Activated CD4-positive, alpha-beta T cell treated with anti-CD3 and anti-CD28 coated beads, Interleukin-2, amount 10 ng/mL, durations not matched to agents 7 days and 5 days (primary cell): ENCODE measurements at regions not wholly inside any gene's neighbourhood (a gene's known extent, or its start where the extent isn't known, plus 50 kb on each side); places are given as distances from the start of the nearest gene placed in this dataset.

Experiments
- CTCF ChIA-PET: fragments of 350-600 bp; sonication (Branson Sonifier 250); formaldehyde crosslinking; loops from one replicate; lab custom pipeline; 2021; ENCODE audit warnings: antibody characterized with exemption; lab: Charles Lee
- POLR2A ChIA-PET: fragments of 350-600 bp; sonication (Branson Sonifier 250); formaldehyde crosslinking; loops from one replicate; lab custom pipeline; 2021; ENCODE audit warnings: antibody characterized with exemption; lab: Charles Lee
- DNase-seq: peaks from one replicate; pipeline ENCODE4 v3.0.0-alpha.2; 2020
- H3K27ac Mint-ChIP-seq: one replicate; pipeline ENCODE4 v1.8.0; 2021; ENCODE audit warnings: mild to moderate bottlenecking, moderate library complexity, mixed read lengths
- H3K27me3 Mint-ChIP-seq: one replicate; pipeline ENCODE4 v1.8.0; 2021; ENCODE audit warnings: mixed read lengths
- H3K36me3 Mint-ChIP-seq: one replicate; pipeline ENCODE4 v1.8.0; 2021; ENCODE audit warnings: low read depth, mixed read lengths
- H3K4me1 Mint-ChIP-seq: one replicate; pipeline ENCODE4 v1.8.0; 2021; ENCODE audit warnings: mixed read lengths
- H3K4me3 Mint-ChIP-seq: one replicate; pipeline ENCODE4 v1.8.0; 2021; ENCODE audit warnings: mild to moderate bottlenecking, moderate library complexity, mixed read lengths
- H3K9me3 Mint-ChIP-seq: one replicate; pipeline ENCODE4 v1.8.0; 2021; ENCODE audit warnings: mixed read lengths

DNA sequence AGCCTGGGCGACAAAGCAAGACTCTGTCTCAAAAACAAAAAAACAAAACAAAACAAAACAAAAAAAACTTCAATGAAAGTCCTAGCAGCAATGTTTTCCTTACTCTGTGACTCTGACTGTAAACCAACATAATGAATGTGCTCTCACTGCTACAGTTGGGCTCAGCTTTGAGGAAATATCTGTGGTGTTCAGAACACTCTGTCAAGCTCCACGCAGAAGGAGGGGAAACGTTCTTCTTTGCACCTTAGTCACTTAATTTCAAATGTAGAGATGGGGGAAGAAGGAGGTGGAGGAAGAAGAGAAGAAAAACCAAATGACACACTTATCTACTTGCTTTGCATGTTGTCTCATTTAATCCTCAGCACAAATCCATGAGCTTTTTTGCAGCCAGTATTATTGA, 107.1 kb upstream of the UBE3A start:
- no peak for DNase-seq
- no peaks in the 10 kb centered on the region for H3K9me3 Mint-ChIP-seq
- POLR2A ChIA-PET, result no interaction called here
- H3K27me3 Mint-ChIP-seq, result no peaks in the 10 kb centered on the region
- CTCF ChIA-PET, result no interaction called here
- H3K4me1 Mint-ChIP-seq, result no peaks in the 10 kb centered on the region
- H3K27ac Mint-ChIP-seq, result no peak overlapping the region
- no peaks in the 10 kb centered on the region for H3K36me3 Mint-ChIP-seq
- H3K4me3 Mint-ChIP-seq, result no peak overlapping the region

- ChIA-PET POLR2A (no interaction called here), CTCF (no interaction called here)
- no peak for DNase-seq
- Mint-ChIP-seq H3K4me3 (no peak overlapping the region), H3K36me3 (no peaks in the 10 kb centered on the region), H3K4me1 (no peaks in the 10 kb centered on the region), H3K9me3 (no peaks in the 10 kb centered on the region), H3K27me3 (no peaks in the 10 kb centered on the region), H3K27ac (no peak overlapping the region)
Measured at GRCh38 chr15:25545017-25545416, 106.2 kb upstream of the UBE3A start.

- CTCF ChIA-PET, result no interaction called here
Measured at GRCh38 chr15:25544076-25544475, 105.3 kb upstream of the UBE3A start.

GRCh38 chr15:25543196-25543595, 104.4 kb upstream of the UBE3A start:
- POLR2A ChIA-PET, result no interaction called here
- H3K4me3 Mint-ChIP-seq, result no peak overlapping the region
- H3K9me3 Mint-ChIP-seq, result no peaks in the 10 kb centered on the region
- CTCF ChIA-PET, result no interaction called here
- H3K27ac Mint-ChIP-seq, result no peak overlapping the region
- no peaks in the 10 kb centered on the region for H3K36me3 Mint-ChIP-seq
- no peaks in the 10 kb centered on the region for H3K4me1 Mint-ChIP-seq
- DNase-seq, result no peak
- no peaks in the 10 kb centered on the region for H3K27me3 Mint-ChIP-seq

More at GRCh38 chr15:25544076-25544475, 105.3 kb upstream of the UBE3A start:
- H3K27me3 Mint-ChIP-seq, result no peaks in the 10 kb centered on the region
- no peaks in the 10 kb centered on the region for H3K36me3 Mint-ChIP-seq
- no peak overlapping the region for H3K27ac Mint-ChIP-seq
- no peak overlapping the region for H3K4me3 Mint-ChIP-seq
- H3K4me1 Mint-ChIP-seq, result no peaks in the 10 kb centered on the region
- H3K9me3 Mint-ChIP-seq, result no peaks in the 10 kb centered on the region
- no peak for DNase-seq
- POLR2A ChIA-PET, result no interaction called here

DNA sequence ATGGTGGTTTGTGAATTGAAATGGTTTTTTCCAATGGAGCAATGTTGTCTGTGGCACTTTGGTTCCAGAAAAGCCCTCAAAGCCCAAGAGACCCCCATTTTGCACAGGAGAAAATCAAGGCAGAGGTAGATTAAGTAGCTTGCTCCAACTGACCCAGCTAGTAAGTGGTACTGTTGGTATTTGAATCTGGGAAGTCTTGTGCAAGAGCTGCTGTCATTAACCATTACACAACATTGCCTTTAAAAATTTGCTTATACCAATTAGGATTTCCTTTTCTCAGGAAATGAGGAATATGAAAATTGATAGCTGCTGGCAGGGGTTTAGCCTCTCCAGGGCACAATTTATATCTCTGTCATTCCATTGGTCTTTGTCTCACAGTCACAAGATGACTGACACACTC, 102.4 kb upstream of the UBE3A start:
- POLR2A ChIA-PET, result no interaction called here

DNA sequence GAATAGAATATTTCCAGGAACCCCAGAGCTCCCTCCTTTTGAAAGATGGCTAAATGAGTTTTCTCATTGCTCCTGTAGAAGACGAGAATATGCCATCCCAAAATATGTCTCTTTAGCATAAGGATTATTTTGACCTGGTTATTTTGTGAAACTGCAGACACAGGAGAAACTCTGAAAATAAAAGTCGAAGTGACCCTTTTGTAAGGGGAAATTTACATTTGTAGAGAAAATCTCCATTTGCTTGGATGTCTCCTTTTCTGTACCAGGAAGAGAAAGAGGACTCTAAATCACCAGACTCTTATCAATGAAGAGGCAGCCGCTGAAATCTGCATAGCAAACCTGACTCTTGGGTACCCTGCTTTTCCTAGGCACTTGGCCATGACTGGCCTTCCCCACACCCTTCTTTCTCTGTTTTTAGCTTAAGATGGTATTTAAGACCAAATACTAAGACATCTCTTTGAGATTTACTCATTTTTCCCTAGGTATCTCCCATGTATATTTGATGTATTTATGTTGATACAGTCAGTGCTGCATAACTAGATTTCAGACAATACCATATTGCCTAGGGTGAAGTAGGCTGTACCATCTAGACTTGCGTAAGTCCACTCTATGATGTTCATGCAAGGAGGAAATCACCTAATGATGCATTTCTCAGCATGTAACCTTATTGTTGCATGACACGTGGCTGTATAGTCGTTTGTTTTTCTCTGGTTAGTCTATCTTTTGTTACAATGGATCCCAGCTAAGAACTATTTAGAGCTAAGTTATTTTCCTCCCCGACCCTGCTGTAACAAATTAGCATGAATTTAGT, 98.2 kb upstream of the UBE3A start:
- H3K27me3 Mint-ChIP-seq, result no peaks in the 10 kb centered on the region
- no peaks in the 10 kb centered on the region for H3K9me3 Mint-ChIP-seq
- H3K36me3 Mint-ChIP-seq, result no peaks in the 10 kb centered on the region
- no peak for DNase-seq
- POLR2A ChIA-PET, result no interaction called here
- CTCF ChIA-PET, result no interaction called here
- no peaks in the 10 kb centered on the region for H3K4me1 Mint-ChIP-seq
- H3K4me3 Mint-ChIP-seq, result no peak overlapping the region
- no peak overlapping the region for H3K27ac Mint-ChIP-seq

More for the DNA sequence above, 102.4 kb upstream of the UBE3A start:
- no peak overlapping the region for H3K27ac Mint-ChIP-seq
- no peaks in the 10 kb centered on the region for H3K9me3 Mint-ChIP-seq
- no peaks in the 10 kb centered on the region for H3K4me1 Mint-ChIP-seq
- H3K4me3 Mint-ChIP-seq, result no peak overlapping the region
- CTCF ChIA-PET, result no interaction called here
- no peak for DNase-seq
- H3K36me3 Mint-ChIP-seq, result no peaks in the 10 kb centered on the region
- H3K27me3 Mint-ChIP-seq, result no peaks in the 10 kb centered on the region

GRCh38 chr15:25535866-25536265, 97.0 kb upstream of the UBE3A start:
- ChIA-PET POLR2A (no interaction called here), CTCF (no interaction called here)
- H3K4me1 Mint-ChIP-seq, result no peaks in the 10 kb centered on the region
- no peaks in the 10 kb centered on the region for H3K27me3 Mint-ChIP-seq
- H3K36me3 Mint-ChIP-seq, result no peaks in the 10 kb centered on the region
- no peak for DNase-seq
- H3K27ac Mint-ChIP-seq, result no peak overlapping the region
- no peak overlapping the region for H3K4me3 Mint-ChIP-seq
- H3K9me3 Mint-ChIP-seq, result no peaks in the 10 kb centered on the region

- no peaks in the 10 kb centered on the region for H3K27me3 Mint-ChIP-seq
- no peaks in the 10 kb centered on the region for H3K4me1 Mint-ChIP-seq
- ChIA-PET POLR2A (no interaction called here), CTCF (no interaction called here)
- no peaks in the 10 kb centered on the region for H3K36me3 Mint-ChIP-seq
- H3K27ac Mint-ChIP-seq, result peak overlapping the region; percentile 13
- H3K4me3 Mint-ChIP-seq, result no peak overlapping the region
- no peak for DNase-seq
- H3K9me3 Mint-ChIP-seq, result no peaks in the 10 kb centered on the region
Measured at GRCh38 chr15:25534293-25534692, 95.5 kb upstream of the UBE3A start.

DNA sequence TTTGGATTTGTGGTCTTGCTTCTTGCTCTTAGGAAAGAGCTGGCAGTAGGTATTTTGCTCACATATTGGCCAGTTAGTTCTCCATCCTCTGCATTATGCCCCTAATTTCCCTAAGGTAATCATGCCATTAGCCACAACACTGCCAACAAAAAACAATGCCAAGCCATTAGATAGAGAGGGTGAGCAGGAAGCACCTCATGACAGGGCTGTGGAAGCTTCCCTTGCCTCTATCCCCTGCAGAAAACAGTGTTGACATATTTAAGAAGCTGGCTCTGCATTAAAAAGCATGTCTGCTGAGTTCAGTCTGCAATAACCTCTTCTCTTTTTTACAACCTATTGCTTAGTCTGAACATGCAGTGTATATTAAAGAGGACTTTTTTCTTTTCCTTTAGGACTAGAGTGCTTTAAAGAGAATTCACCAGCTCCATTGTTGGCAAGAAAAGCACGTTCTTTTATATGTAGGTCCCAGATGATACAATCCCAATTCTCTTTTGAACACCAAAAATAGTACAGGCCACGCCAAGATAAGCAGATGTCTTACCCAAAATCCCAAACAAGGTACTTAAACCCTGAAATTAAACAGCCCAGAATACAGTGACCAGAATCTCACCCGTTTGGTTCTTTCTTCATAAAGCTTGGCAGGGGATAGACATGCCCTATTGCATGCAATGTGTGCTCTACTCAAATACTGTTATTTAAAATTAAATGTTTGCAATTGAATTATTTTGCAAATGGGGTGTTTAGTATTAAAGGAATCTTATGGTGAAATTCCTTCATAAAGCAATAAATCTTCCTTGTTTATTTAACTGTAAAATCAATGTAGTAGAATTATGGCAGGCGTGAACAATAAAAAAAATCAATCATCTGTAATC, 93.7 kb upstream of the UBE3A start:
- CTCF ChIA-PET, result no interaction called here
- POLR2A ChIA-PET, result no interaction called here

GRCh38 chr15:25529774-25530173, 91.0 kb upstream of the UBE3A start:
- no peak for DNase-seq
- ChIA-PET POLR2A (no interaction called here), CTCF (no interaction called here)
- Mint-ChIP-seq H3K27ac (no peak overlapping the region), H3K27me3 (no peaks in the 10 kb centered on the region), H3K4me3 (no peak overlapping the region), H3K36me3 (no peaks in the 10 kb centered on the region), H3K4me1 (no peaks in the 10 kb centered on the region), H3K9me3 (peaks cover 8% of the 10 kb centered on the region)

More for the DNA sequence above, 93.7 kb upstream of the UBE3A start:
- Mint-ChIP-seq H3K4me3 (no peak overlapping the region), H3K36me3 (no peaks in the 10 kb centered on the region), H3K27ac (no peak overlapping the region), H3K27me3 (no peaks in the 10 kb centered on the region), H3K4me1 (no peaks in the 10 kb centered on the region), H3K9me3 (peaks cover 3% of the 10 kb centered on the region)
- DNase-seq, result no peak

GRCh38 chr15:25527118-25527517, 88.3 kb upstream of the UBE3A start:
- POLR2A ChIA-PET, result no interaction called here
- no peak for DNase-seq

GRCh38 chr15:25525741-25526140, 86.9 kb upstream of the UBE3A start:
- no peak for DNase-seq
- Mint-ChIP-seq H3K4me3 (no peak overlapping the region), H3K27ac (no peak overlapping the region), H3K9me3 (peaks cover 13% of the 10 kb centered on the region), H3K27me3 (no peaks in the 10 kb centered on the region), H3K36me3 (no peaks in the 10 kb centered on the region), H3K4me1 (no peaks in the 10 kb centered on the region)
- CTCF ChIA-PET, result no interaction called here
- POLR2A ChIA-PET, result no interaction called here

More at GRCh38 chr15:25527118-25527517, 88.3 kb upstream of the UBE3A start:
- Mint-ChIP-seq H3K27ac (no peak overlapping the region), H3K9me3 (peaks cover 13% of the 10 kb centered on the region), H3K36me3 (no peaks in the 10 kb centered on the region), H3K4me1 (no peaks in the 10 kb centered on the region), H3K27me3 (no peaks in the 10 kb centered on the region), H3K4me3 (no peak overlapping the region)
- CTCF ChIA-PET, result no interaction called here

DNA sequence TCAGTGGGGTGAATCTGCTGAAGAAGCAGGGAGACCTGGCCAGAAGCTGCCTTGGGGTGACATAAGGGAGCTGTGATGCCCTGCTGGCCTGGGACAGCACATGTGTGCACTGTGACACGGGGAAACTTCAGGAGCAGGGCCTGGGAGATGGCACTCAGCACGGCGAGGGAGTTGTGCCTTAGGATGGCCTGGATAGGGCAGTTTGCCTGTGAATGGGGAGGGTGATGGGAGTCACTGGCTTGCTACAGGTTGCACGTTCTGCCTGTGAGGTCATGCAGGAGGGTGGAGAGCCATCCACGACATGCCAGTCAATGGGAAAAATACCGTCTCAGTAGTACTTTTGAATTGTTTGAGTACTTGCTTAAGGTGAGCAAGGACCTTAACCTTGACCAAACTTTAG, 76.8 kb upstream of the UBE3A start:
- DNase-seq, result no peak
- H3K27me3 Mint-ChIP-seq, result peaks cover 2% of the 10 kb centered on the region
- no peaks in the 10 kb centered on the region for H3K4me1 Mint-ChIP-seq
- H3K27ac Mint-ChIP-seq, result no peak overlapping the region
- CTCF ChIA-PET, result no interaction called here
- no peaks in the 10 kb centered on the region for H3K9me3 Mint-ChIP-seq
- POLR2A ChIA-PET, result no interaction called here
- H3K4me3 Mint-ChIP-seq, result no peak overlapping the region
- H3K36me3 Mint-ChIP-seq, result no peaks in the 10 kb centered on the region
